ENCODE measurements at regions not wholly inside any gene's neighbourhood (a gene's known extent, or its start where the extent isn't known, plus 50 kb on each side); places are given as distances from the start of the nearest gene placed in this dataset.

DNA sequence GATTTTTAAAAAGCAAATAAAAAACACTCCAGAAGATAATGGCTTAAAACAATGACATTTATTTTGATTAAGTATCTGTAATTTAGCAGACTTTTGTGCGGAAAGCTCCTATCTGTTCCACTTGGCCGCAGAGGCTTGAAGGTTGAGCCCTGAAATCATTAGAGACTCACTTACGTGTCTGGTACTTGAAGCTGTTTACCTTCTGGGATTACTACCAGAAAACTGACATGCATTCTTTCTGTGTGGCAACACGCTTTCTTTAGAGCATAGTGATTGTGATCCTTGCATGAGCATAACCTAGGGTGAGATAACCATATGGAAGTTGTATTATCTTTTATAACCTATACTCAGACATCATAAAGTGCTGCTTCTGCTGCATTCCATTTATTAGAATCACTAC is 298.5 kb downstream of the SI start:
- H3K27me3 ChIP-seq (ENCODE audit: control insufficient read depth, insufficient read depth, low read length): no peaks in the 10 kb centered on the region
- no peaks in the 10 kb centered on the region for H3K36me3 ChIP-seq (ENCODE audit: control insufficient read depth, insufficient read depth, low read length)
- TF ChIP-seq, protein P1, sequence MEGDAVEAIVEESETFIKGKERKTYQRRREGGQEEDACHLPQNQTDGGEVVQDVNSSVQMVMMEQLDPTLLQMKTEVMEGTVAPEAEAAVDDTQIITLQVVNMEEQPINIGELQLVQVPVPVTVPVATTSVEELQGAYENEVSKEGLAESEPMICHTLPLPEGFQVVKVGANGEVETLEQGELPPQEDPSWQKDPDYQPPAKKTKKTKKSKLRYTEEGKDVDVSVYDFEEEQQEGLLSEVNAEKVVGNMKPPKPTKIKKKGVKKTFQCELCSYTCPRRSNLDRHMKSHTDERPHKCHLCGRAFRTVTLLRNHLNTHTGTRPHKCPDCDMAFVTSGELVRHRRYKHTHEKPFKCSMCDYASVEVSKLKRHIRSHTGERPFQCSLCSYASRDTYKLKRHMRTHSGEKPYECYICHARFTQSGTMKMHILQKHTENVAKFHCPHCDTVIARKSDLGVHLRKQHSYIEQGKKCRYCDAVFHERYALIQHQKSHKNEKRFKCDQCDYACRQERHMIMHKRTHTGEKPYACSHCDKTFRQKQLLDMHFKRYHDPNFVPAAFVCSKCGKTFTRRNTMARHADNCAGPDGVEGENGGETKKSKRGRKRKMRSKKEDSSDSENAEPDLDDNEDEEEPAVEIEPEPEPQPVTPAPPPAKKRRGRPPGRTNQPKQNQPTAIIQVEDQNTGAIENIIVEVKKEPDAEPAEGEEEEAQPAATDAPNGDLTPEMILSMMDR (IDR thresholded peaks at IDR 0.05; ENCODE audit: insufficient read depth, low read length, severe bottlenecking): no peak
- DNase-seq (ENCODE audit: low read depth) (peak; percentile 31), FAIRE-seq (no peak)
- H3K4me3 ChIP-seq (ENCODE audit: low read depth, low read length): no peak overlapping the region

GRCh38 chr3:164752812-164753211 is 325.5 kb downstream of the SI start:
- no peak for DNase-seq (ENCODE audit: low read depth)
- H3K36me3 ChIP-seq (ENCODE audit: control insufficient read depth, insufficient read depth, low read length): no peaks in the 10 kb centered on the region
- H3K27me3 ChIP-seq (ENCODE audit: control insufficient read depth, insufficient read depth, low read length): no peaks in the 10 kb centered on the region
- no peak overlapping the region for H3K4me3 ChIP-seq (ENCODE audit: low read depth, low read length)
- TF ChIP-seq, protein P1 (IDR thresholded peaks at IDR 0.05; ENCODE audit: insufficient read depth, low read length, severe bottlenecking): no peak
- FAIRE-seq: no peak

- Histone ChIP-seq H3K36me3 (ENCODE audit: control insufficient read depth, insufficient read depth, low read length) (no peaks in the 10 kb centered on the region), H3K4me3 (ENCODE audit: low read depth, low read length) (no peak overlapping the region), H3K27me3 (ENCODE audit: control insufficient read depth, insufficient read depth, low read length) (no peaks in the 10 kb centered on the region)
- TF ChIP-seq, protein P1 (IDR thresholded peaks at IDR 0.05; ENCODE audit: insufficient read depth, low read length, severe bottlenecking): no peak
- FAIRE-seq (no peak), DNase-seq (ENCODE audit: low read depth) (peak; percentile 63)
Observed at GRCh38 chr3:164748626-164749025, 329.7 kb downstream of the SI start.

- H3K27me3 ChIP-seq (ENCODE audit: control insufficient read depth, insufficient read depth, low read length): no peaks in the 10 kb centered on the region
- no peak overlapping the region for H3K4me3 ChIP-seq (ENCODE audit: low read depth, low read length)
- no peak for DNase-seq (ENCODE audit: low read depth)
- H3K36me3 ChIP-seq (ENCODE audit: control insufficient read depth, insufficient read depth, low read length): no peaks in the 10 kb centered on the region
- TF ChIP-seq, protein P1 (IDR thresholded peaks at IDR 0.05; ENCODE audit: insufficient read depth, low read length, severe bottlenecking): no peak
- no peak for FAIRE-seq
Observed at GRCh38 chr3:164741869-164742268, 336.4 kb downstream of the SI start.

GRCh38 chr3:164737174-164737573 is 341.1 kb downstream of the SI start:
- FAIRE-seq (no peak), DNase-seq (ENCODE audit: low read depth) (no peak)
- H3K4me3 ChIP-seq (ENCODE audit: low read depth, low read length): no peak overlapping the region
- H3K27me3 ChIP-seq (ENCODE audit: control insufficient read depth, insufficient read depth, low read length): no peaks in the 10 kb centered on the region
- no peaks in the 10 kb centered on the region for H3K36me3 ChIP-seq (ENCODE audit: control insufficient read depth, insufficient read depth, low read length)
- TF ChIP-seq, protein P1 (IDR thresholded peaks at IDR 0.05; ENCODE audit: insufficient read depth, low read length, severe bottlenecking): no peak

GRCh38 chr3:164732166-164732565 is 346.1 kb downstream of the SI start:
- no peaks in the 10 kb centered on the region for H3K36me3 ChIP-seq (ENCODE audit: control insufficient read depth, insufficient read depth, low read length)
- no peak for FAIRE-seq
- TF ChIP-seq, protein P1 (IDR thresholded peaks at IDR 0.05; ENCODE audit: insufficient read depth, low read length, severe bottlenecking): no peak

More at GRCh38 chr3:164732166-164732565, 346.1 kb downstream of the SI start:
- no peak overlapping the region for H3K4me3 ChIP-seq (ENCODE audit: low read depth, low read length)
- no peaks in the 10 kb centered on the region for H3K27me3 ChIP-seq (ENCODE audit: control insufficient read depth, insufficient read depth, low read length)
- no peak for DNase-seq (ENCODE audit: low read depth)
